ENCODE measurements at regions not wholly inside any gene's neighbourhood (a gene's known extent, or its start where the extent isn't known, plus 50 kb on each side); places are given as distances from the start of the nearest gene placed in this dataset.

DNA sequence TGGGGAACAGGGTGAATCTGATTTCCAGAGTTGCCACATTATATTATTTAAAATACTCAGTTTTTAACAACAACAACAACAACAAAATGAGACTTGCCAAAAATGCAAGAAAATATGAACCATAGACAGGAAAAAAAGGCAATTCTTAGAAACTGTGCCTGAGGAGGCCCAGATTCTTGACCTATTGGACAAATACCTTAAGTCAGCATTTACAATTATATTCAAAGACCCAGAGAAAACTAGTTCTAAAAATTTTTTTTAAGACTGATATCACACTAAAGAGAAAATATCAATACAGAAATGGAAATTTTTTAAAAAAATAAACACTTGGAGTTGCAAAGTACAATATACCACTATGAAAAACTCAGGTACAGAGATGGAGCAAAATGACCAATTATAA lies 152.8 kb upstream of the LYPLAL1 start:
- no peak overlapping the region for H3K27ac ChIP-seq (ENCODE audit: low read depth, low read length)
- no peaks in the 10 kb centered on the region for H3K9me3 ChIP-seq (ENCODE audit: control insufficient read depth, insufficient read depth, low read depth, low read length)
- H3K27me3 ChIP-seq (ENCODE audit: control insufficient read depth, insufficient read depth, low read length), result no peaks in the 10 kb centered on the region
- H3K9ac ChIP-seq (ENCODE audit: low read length), result no peak overlapping the region
- H3K4me3 ChIP-seq (ENCODE audit: low read depth, low read length), result no peak overlapping the region
- no peaks in the 10 kb centered on the region for H3K4me1 ChIP-seq (ENCODE audit: control insufficient read depth, insufficient read depth, low read length)
- no peaks in the 10 kb centered on the region for H3K36me3 ChIP-seq (ENCODE audit: control insufficient read depth, insufficient read depth, low read length)

DNA sequence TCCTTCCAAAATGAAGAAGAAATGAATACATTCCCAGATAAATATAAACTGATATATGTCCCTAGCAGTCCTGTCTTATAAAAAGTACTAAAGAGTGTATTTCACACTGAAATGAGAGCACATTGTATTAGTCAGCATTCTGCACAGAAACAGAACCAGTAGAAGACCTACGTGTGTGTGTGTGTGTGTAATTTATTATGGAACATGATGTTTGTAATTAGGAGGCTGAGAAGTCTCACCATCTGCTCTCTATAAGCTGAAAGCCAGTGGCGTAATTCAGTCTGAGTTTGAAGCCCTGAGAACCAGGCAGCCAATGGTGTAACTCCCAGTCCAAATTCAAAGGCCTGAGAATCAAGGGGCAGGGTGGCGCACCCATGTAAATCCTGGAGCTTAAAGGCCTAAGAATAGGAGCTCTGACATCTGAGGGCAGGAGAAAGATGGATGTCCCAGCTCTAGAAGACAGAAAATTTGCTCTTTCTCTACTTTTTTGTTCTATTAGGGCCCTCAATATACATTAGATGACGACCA lies 146.5 kb upstream of the LYPLAL1 start:
- Histone ChIP-seq H3K27ac (ENCODE audit: low read depth, low read length) (no peak overlapping the region), H3K27me3 (ENCODE audit: control insufficient read depth, insufficient read depth, low read length) (no peaks in the 10 kb centered on the region), H3K9ac (ENCODE audit: low read length) (no peak overlapping the region), H3K4me1 (ENCODE audit: control insufficient read depth, insufficient read depth, low read length) (no peaks in the 10 kb centered on the region), H3K4me3 (ENCODE audit: low read depth, low read length) (no peak overlapping the region), H3K9me3 (ENCODE audit: control insufficient read depth, insufficient read depth, low read depth, low read length) (no peaks in the 10 kb centered on the region), H3K36me3 (ENCODE audit: control insufficient read depth, insufficient read depth, low read length) (no peaks in the 10 kb centered on the region)

DNA sequence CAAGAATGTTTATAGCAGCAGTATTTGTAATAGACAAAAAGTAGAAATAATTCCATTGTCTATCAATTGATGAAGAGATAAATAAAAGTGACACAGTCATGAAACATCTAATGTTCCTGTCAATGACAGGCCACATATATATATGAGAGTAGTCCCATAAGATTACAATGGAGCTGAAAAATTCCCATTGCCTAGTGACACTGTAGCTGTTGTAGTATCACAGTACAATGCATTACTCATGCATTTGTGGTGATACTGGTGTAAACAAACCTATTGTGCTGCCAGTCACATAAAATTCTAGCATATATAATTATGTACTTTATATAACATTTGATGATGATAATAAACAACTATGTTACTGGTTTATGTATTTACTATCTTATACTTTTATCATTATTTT lies 141.9 kb upstream of the LYPLAL1 start:
- no peaks in the 10 kb centered on the region for H3K4me1 ChIP-seq (ENCODE audit: control insufficient read depth, insufficient read depth, low read length)
- no peaks in the 10 kb centered on the region for H3K36me3 ChIP-seq (ENCODE audit: control insufficient read depth, insufficient read depth, low read length)

DNA sequence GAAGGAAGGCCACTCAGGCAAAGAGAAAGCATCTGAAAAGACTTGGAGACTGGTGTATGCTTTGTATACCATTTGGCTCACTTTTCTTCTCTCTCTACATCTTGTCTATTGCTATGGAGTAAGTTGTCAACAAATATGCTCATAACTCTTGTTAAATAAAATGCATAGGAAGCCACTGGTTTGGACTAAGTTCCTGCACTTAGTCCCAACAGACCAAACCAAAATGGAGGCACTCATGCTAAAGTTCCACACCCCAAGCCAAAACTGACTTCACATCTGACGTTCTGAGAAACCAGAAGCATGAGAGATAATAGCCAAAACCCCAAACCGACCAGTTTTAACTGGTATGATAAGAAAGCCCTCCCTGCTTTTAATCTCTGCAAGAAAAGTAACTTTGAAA lies 135.3 kb upstream of the LYPLAL1 start:
- no peaks in the 10 kb centered on the region for H3K4me1 ChIP-seq (ENCODE audit: control insufficient read depth, insufficient read depth, low read length)
- peaks cover 10% of the 10 kb centered on the region; the same call in 1 of the 2 replicates for H3K9me3 ChIP-seq (ENCODE audit: control insufficient read depth, insufficient read depth, low read depth, low read length)
- H3K36me3 ChIP-seq (ENCODE audit: control insufficient read depth, insufficient read depth, low read length), result no peaks in the 10 kb centered on the region
- no peak overlapping the region for H3K9ac ChIP-seq (ENCODE audit: low read length)
- no peak overlapping the region for H3K4me3 ChIP-seq (ENCODE audit: low read depth, low read length)
- H3K27ac ChIP-seq (ENCODE audit: low read depth, low read length), result no peak overlapping the region
- H3K27me3 ChIP-seq (ENCODE audit: control insufficient read depth, insufficient read depth, low read length), result no peaks in the 10 kb centered on the region

More for the DNA sequence above, 141.9 kb upstream of the LYPLAL1 start:
- Histone ChIP-seq H3K4me3 (ENCODE audit: low read depth, low read length) (no peak overlapping the region), H3K27ac (ENCODE audit: low read depth, low read length) (no peak overlapping the region), H3K9ac (ENCODE audit: low read length) (no peak overlapping the region), H3K27me3 (ENCODE audit: control insufficient read depth, insufficient read depth, low read length) (no peaks in the 10 kb centered on the region), H3K9me3 (ENCODE audit: control insufficient read depth, insufficient read depth, low read depth, low read length) (no peaks in the 10 kb centered on the region)

DNA sequence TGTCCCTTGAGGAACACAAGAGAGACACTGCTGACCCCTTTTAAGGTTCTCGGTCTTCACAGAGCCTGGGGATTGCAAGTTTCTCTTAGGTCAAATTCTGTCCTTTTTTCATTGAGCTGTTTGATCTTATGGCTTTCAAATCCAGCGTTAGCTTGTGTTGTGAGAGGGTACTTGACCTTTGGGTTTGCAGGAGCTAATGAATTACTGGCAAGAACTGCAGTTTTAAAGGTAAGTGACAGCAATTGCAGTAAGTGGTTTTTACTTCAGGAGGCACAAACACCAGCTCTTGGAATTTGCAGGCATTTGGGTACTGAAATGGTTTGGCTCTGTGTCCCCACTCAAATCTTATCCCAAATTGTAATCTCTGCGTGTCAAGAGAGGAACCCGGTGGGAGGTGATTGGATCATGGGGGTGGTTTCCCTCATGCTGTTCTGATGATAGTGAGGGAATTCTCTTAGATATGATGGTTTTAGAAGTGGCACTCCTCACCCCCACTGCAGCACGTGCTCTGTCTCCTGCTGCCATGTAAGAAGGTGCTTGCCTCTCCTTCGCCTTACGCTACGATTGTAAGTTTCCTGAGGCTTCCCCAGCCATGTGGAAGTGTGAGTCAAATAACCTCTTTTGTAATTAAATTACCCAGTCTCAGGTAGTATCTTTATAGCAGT lies 134.5 kb upstream of the LYPLAL1 start:
- Histone ChIP-seq H3K27ac (ENCODE audit: low read depth, low read length) (no peak overlapping the region), H3K36me3 (ENCODE audit: control insufficient read depth, insufficient read depth, low read length) (no peaks in the 10 kb centered on the region), H3K4me3 (ENCODE audit: low read depth, low read length) (no peak overlapping the region), H3K27me3 (ENCODE audit: control insufficient read depth, insufficient read depth, low read length) (no peaks in the 10 kb centered on the region), H3K9ac (ENCODE audit: low read length) (no peak overlapping the region), H3K4me1 (ENCODE audit: control insufficient read depth, insufficient read depth, low read length) (no peaks in the 10 kb centered on the region), H3K9me3 (ENCODE audit: control insufficient read depth, insufficient read depth, low read depth, low read length) (peaks cover 10% of the 10 kb centered on the region; the same call in 1 of the 2 replicates)

DNA sequence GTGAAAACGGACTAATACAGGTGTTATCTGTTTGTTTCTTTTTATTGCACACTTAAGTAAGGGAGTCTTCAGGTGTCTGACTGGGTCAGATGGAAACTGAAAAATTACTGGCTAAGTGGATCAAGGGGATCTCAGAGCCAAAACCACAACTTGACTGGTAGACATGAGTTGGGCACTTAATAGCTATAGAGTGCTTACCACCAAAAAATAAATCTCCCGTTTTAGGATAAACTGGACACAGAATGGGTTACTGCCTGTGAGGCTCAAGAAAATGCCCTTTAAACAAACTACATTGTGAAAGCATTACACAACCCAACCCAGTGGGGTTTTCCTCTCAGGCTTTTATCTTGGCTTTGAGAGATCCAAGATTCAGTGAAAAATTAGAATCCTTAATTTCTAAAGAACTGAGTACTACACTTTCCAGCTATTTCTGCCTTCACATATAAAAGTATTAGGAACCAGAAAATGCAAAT lies 134.0 kb upstream of the LYPLAL1 start:
- Histone ChIP-seq H3K9ac (ENCODE audit: low read length) (no peak overlapping the region), H3K27me3 (ENCODE audit: control insufficient read depth, insufficient read depth, low read length) (no peaks in the 10 kb centered on the region), H3K9me3 (ENCODE audit: control insufficient read depth, insufficient read depth, low read depth, low read length) (peaks cover 10% of the 10 kb centered on the region; the same call in 1 of the 2 replicates), H3K4me3 (ENCODE audit: low read depth, low read length) (no peak overlapping the region), H3K4me1 (ENCODE audit: control insufficient read depth, insufficient read depth, low read length) (no peaks in the 10 kb centered on the region), H3K36me3 (ENCODE audit: control insufficient read depth, insufficient read depth, low read length) (no peaks in the 10 kb centered on the region), H3K27ac (ENCODE audit: low read depth, low read length) (no peak overlapping the region)

DNA sequence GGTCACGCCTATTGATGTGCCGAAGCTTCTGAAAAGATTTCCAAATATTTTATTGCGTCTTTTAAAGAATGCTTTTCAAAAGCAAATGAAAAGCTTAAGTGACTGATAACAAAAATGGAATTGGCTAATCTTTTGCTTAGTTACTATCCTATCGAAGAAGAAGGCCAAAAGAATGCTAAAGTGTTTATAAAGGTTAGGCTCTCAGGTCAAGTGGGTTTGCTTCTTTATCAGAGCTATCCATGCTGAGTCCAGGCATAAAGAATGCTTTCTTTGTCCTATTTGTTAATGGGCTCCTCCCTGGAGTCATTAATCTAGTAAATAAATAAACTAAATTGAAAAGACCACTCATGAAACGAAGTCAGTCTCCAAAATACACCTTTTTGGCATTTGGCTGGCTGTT lies 133.4 kb upstream of the LYPLAL1 start:
- peaks cover 10% of the 10 kb centered on the region; the same call in 1 of the 2 replicates for H3K9me3 ChIP-seq (ENCODE audit: control insufficient read depth, insufficient read depth, low read depth, low read length)
- no peaks in the 10 kb centered on the region for H3K4me1 ChIP-seq (ENCODE audit: control insufficient read depth, insufficient read depth, low read length)
- H3K27ac ChIP-seq (ENCODE audit: low read depth, low read length), result no peak overlapping the region
- H3K9ac ChIP-seq (ENCODE audit: low read length), result no peak overlapping the region
- no peaks in the 10 kb centered on the region for H3K27me3 ChIP-seq (ENCODE audit: control insufficient read depth, insufficient read depth, low read length)
- H3K4me3 ChIP-seq (ENCODE audit: low read depth, low read length), result no peak overlapping the region
- no peaks in the 10 kb centered on the region for H3K36me3 ChIP-seq (ENCODE audit: control insufficient read depth, insufficient read depth, low read length)

DNA sequence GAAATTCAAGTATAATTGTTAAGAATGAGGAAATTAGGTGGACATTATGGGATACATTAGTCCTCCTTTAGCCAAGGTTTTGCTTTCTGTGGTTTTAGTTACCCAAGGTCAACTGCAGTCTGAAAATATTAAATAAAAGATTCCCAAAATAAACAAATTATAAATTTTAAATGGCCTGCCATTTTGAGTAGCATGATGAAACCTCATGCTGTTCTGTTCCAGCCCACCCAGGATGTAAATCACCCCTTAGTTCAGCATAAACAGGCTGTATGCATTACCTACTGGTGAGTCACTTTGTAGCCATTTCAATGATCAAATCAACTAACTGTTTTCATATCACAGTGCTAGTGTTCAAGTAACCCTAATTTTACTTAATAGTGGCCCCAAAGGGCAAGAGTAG lies 132.5 kb upstream of the LYPLAL1 start:
- no peak overlapping the region for H3K4me3 ChIP-seq (ENCODE audit: low read depth, low read length)

DNA sequence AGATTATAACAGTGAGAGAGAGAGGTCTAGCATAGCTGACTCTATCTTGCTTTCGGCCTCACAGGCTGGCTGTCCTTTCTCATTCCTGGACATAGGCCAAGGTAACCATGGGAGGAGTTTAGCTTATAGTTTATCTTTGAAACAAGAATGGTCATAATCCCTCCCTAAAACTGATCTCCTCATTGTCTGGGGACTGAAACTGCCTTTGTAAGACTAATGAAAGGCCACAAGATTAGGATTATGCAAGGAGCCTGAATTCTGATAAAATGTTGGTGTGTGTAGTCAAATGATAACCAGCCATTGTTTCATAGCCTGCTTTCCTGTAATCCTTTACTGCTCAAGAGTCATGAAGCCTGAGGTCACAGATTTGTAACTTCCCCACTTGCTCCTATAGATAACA lies 131.9 kb upstream of the LYPLAL1 start:
- H3K4me3 ChIP-seq (ENCODE audit: low read depth, low read length), result no peak overlapping the region
- H3K9ac ChIP-seq (ENCODE audit: low read length), result no peak overlapping the region
- no peaks in the 10 kb centered on the region for H3K4me1 ChIP-seq (ENCODE audit: control insufficient read depth, insufficient read depth, low read length)
- peaks cover 10% of the 10 kb centered on the region; the same call in 1 of the 2 replicates for H3K9me3 ChIP-seq (ENCODE audit: control insufficient read depth, insufficient read depth, low read depth, low read length)
- H3K27ac ChIP-seq (ENCODE audit: low read depth, low read length), result no peak overlapping the region
- no peaks in the 10 kb centered on the region for H3K36me3 ChIP-seq (ENCODE audit: control insufficient read depth, insufficient read depth, low read length)
- no peaks in the 10 kb centered on the region for H3K27me3 ChIP-seq (ENCODE audit: control insufficient read depth, insufficient read depth, low read length)

More for the DNA sequence above, 132.5 kb upstream of the LYPLAL1 start:
- H3K4me1 ChIP-seq (ENCODE audit: control insufficient read depth, insufficient read depth, low read length), result no peaks in the 10 kb centered on the region
- H3K27ac ChIP-seq (ENCODE audit: low read depth, low read length), result no peak overlapping the region
- H3K36me3 ChIP-seq (ENCODE audit: control insufficient read depth, insufficient read depth, low read length), result no peaks in the 10 kb centered on the region
- H3K9me3 ChIP-seq (ENCODE audit: control insufficient read depth, insufficient read depth, low read depth, low read length), result peaks cover 10% of the 10 kb centered on the region; the same call in 1 of the 2 replicates
- H3K9ac ChIP-seq (ENCODE audit: low read length), result no peak overlapping the region
- H3K27me3 ChIP-seq (ENCODE audit: control insufficient read depth, insufficient read depth, low read length), result no peaks in the 10 kb centered on the region

DNA sequence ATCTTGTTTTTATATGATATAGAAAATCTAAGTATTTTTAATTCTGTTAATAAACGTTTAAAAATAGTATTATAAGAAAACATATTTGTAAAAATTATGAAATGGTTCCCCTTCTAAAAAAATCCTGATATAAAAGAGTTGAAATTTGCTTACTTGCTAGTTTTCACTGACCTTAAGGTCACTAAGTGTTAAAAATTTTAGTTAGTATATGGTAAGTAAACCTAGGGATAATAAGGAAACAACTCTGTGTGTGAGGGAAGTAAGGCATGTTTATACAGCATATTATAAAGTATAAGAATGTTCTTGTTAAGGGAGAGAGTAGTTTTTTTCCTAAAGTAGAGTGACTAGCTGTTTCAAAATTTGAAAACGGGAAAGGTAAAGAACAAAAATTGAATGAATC lies 130.9 kb upstream of the LYPLAL1 start:
- H3K36me3 ChIP-seq (ENCODE audit: control insufficient read depth, insufficient read depth, low read length), result no peaks in the 10 kb centered on the region

DNA sequence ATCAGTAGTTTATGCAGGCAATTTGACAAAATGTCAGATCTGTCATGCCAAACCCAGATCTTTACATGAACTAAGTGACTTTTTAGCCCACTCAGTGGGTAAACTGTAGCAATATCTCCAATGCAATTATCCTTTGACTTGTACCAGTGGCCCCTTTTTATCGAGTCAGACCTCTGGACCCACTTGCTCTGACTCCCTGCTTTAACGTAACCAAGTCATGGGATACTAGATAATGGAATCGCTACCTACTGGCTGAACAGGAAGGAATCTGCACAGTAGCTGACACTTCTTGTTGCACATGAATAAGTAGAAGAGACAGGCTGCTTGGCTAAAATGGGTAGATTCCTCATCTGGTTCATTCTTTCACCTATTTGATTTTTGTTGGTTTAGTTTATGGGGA lies 128.4 kb upstream of the LYPLAL1 start:
- Histone ChIP-seq H3K36me3 (ENCODE audit: control insufficient read depth, insufficient read depth, low read length) (no peaks in the 10 kb centered on the region), H3K4me3 (ENCODE audit: low read depth, low read length) (no peak overlapping the region), H3K9me3 (ENCODE audit: control insufficient read depth, insufficient read depth, low read depth, low read length) (peaks cover 10% of the 10 kb centered on the region; the same call in 1 of the 2 replicates), H3K9ac (ENCODE audit: low read length) (no peak overlapping the region), H3K4me1 (ENCODE audit: control insufficient read depth, insufficient read depth, low read length) (no peaks in the 10 kb centered on the region), H3K27ac (ENCODE audit: low read depth, low read length) (no peak overlapping the region), H3K27me3 (ENCODE audit: control insufficient read depth, insufficient read depth, low read length) (no peaks in the 10 kb centered on the region)

More for the DNA sequence above, 130.9 kb upstream of the LYPLAL1 start:
- peaks cover 10% of the 10 kb centered on the region; the same call in 1 of the 2 replicates for H3K9me3 ChIP-seq (ENCODE audit: control insufficient read depth, insufficient read depth, low read depth, low read length)
- no peak overlapping the region for H3K27ac ChIP-seq (ENCODE audit: low read depth, low read length)
- H3K27me3 ChIP-seq (ENCODE audit: control insufficient read depth, insufficient read depth, low read length), result no peaks in the 10 kb centered on the region
- no peak overlapping the region for H3K4me3 ChIP-seq (ENCODE audit: low read depth, low read length)
- H3K9ac ChIP-seq (ENCODE audit: low read length), result no peak overlapping the region
- no peaks in the 10 kb centered on the region for H3K4me1 ChIP-seq (ENCODE audit: control insufficient read depth, insufficient read depth, low read length)
